Right lobe of liver (tissue), 6 donors: ENCODE measurements at regions not wholly inside any gene's neighbourhood (a gene's known extent, or its start where the extent isn't known, plus 50 kb on each side); places are given as distances from the start of the nearest gene placed in this dataset.

Source experiments
- ATAC-seq, 4 donors: fragments of 200-7000 bp; cut with Tn5 transposase; one replicate each; pipeline ENCODE4 v1.9.1; 2020; ENCODE audit warnings: mild to moderate bottlenecking in 4 of 4, moderate library complexity in 4 of 4
- DNase-seq, 3 donors: peaks; one replicate each; pipeline ENCODE4 v3.0.0-alpha.2; 2020
- H3K27ac ChIP-seq, 3 donors: fragments of 200-600 bp; one replicate each; pipeline ENCODE4 v1.8.0; 2022
- H3K27me3 ChIP-seq, 2 donors: fragments of 200-600 bp; one replicate each; pipeline ENCODE4 v1.8.0; 2022
- H3K36me3 ChIP-seq, 4 donors: fragments of 200-600 bp; sonication (generic) in 1 of 4; one replicate each; pipeline versions ENCODE4 v1.5.1 to v1.8.0; 2017 to 2022; ENCODE audit warnings: control low read depth in 1 of 4
- H3K4me1 ChIP-seq, 4 donors: fragments of 200-600 bp; sonication (generic) in 1 of 4; one replicate each; pipeline versions ENCODE4 v1.5.1 to v1.8.0; 2017 to 2022; ENCODE audit warnings: control low read depth in 1 of 4
- H3K4me3 ChIP-seq, 3 donors: fragments of 200-600 bp; one replicate each; pipeline ENCODE4 v1.8.0; 2022
- H3K9me3 ChIP-seq, 4 donors: fragments of 200-600 bp; sonication (generic) in 1 of 4; one replicate each; pipeline versions ENCODE4 v1.5.1 to v1.8.0; 2017 to 2022; ENCODE audit warnings: control low read depth in 1 of 4
- POLR2A ChIP-seq: fragments of 450-650 bp; IDR thresholded peaks from one replicate; pipeline ENCODE4 v1.6.1; 2017; ENCODE audit warnings: antibody characterized with exemption, mild to moderate bottlenecking
- WGBS: methylation state at CpG from one replicate; pipeline ENCODE4 v1.1.6; 2018; ENCODE audit warnings: low coverage, low lambda C conversion rate; ENCODE audit not compliant: insufficient coverage; ENCODE audit errors: missing lambda C conversion rate; 5-methylcytosine and 5-hydroxymethylcytosine counted together
- intact Hi-C, 2 donors: fragments of 100-400 bp; cut with DNase I; formaldehyde crosslinking; loops; one replicate each; pipeline versions ENCODE4 v1.11.2 to v1.14.1; 2022
- TF ChIP-seq, protein P1 (sequence below), 4 donors: fragments of 200-600 bp in 3 of 4; fragments of 450-650 bp in 1 of 4; IDR thresholded peaks; one replicate each; pipeline versions ENCODE4 v1.5.1 to v1.8.0; 2016 to 2022; ENCODE audit warnings: antibody characterized with exemption in 4 of 4, mild to moderate bottlenecking in 2 of 4
- donor health status: DM: no; HTN: yes; CAD: no.
- donor health status: DM: no; HTN: no; CAD: no.
- donor health status: DM: no; HTN: no; CAD: no.
- donor health status: DM: no; HTN: yes; CAD: no.
- donor health status: DM: no; HTN: yes; CAD: no.

- 85% methylated on average over 5 of the region's 8 CpGs for WGBS
- ATAC-seq (no peak), DNase-seq (no peak)
- TF ChIP-seq, protein P1, sequence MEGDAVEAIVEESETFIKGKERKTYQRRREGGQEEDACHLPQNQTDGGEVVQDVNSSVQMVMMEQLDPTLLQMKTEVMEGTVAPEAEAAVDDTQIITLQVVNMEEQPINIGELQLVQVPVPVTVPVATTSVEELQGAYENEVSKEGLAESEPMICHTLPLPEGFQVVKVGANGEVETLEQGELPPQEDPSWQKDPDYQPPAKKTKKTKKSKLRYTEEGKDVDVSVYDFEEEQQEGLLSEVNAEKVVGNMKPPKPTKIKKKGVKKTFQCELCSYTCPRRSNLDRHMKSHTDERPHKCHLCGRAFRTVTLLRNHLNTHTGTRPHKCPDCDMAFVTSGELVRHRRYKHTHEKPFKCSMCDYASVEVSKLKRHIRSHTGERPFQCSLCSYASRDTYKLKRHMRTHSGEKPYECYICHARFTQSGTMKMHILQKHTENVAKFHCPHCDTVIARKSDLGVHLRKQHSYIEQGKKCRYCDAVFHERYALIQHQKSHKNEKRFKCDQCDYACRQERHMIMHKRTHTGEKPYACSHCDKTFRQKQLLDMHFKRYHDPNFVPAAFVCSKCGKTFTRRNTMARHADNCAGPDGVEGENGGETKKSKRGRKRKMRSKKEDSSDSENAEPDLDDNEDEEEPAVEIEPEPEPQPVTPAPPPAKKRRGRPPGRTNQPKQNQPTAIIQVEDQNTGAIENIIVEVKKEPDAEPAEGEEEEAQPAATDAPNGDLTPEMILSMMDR (IDR thresholded peaks at IDR 0.05) = no peak
- TF ChIP-seq POLR2A = no peak
- no peaks in the 10 kb centered on the region for H3K9me3 ChIP-seq
- intact Hi-C loops = no loop called here
- peaks cover 0 to 9% (median 0%) of the 10 kb centered on the region in 4 donors for H3K4me1 ChIP-seq
- no peaks in the 10 kb centered on the region for H3K27me3 ChIP-seq
- H3K27ac ChIP-seq = no peak overlapping the region
- H3K4me3 ChIP-seq = no peak overlapping the region
- H3K36me3 ChIP-seq = no peaks in the 10 kb centered on the region
Observed at GRCh38 chr7:46522354-46522906, 601.4 kb upstream of the IGFBP3 start.

DNA sequence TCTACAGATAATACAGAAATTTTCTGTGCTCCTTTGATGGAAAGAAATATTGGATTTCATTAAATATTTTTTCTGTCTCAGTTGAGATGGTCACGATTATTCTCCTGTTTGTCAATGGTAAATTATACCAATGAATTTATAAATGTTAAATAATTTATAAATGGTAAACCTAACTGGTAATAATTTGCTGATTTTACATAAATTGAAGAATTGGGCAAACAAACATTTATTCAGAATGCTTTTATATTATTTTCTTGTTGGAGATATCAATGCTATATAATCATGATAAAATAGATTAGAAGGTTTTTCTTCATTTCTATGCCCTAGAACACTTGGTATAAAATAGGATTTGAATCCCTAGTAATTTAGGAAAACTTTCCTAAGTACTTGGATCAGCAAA lies 597.6 kb upstream of the IGFBP3 start:
- intact Hi-C loops = no loop called here
- no peaks in the 10 kb centered on the region for H3K36me3 ChIP-seq
- 100% methylated on average over 1 of the region's 1 CpG for WGBS
- no peak overlapping the region for H3K27ac ChIP-seq
- no peak for TF ChIP-seq POLR2A
- TF ChIP-seq, protein P1 (IDR thresholded peaks at IDR 0.05) = no peak
- no peak overlapping the region for H3K4me3 ChIP-seq
- no peaks in the 10 kb centered on the region for H3K4me1 ChIP-seq
- DNase-seq = no peak
- H3K9me3 ChIP-seq = no peaks in the 10 kb centered on the region
- ATAC-seq = no peak
- no peaks in the 10 kb centered on the region for H3K27me3 ChIP-seq

GRCh38 chr7:46515844-46516590 lies 594.9 kb upstream of the IGFBP3 start:
- Histone ChIP-seq H3K36me3 (no peaks in the 10 kb centered on the region), H3K27me3 (no peaks in the 10 kb centered on the region), H3K27ac (no peak overlapping the region), H3K9me3 (no peaks in the 10 kb centered on the region), H3K4me1 (peaks cover 0 to 11% (median 2%) of the 10 kb centered on the region in 4 donors), H3K4me3 (no peak overlapping the region)
- TF ChIP-seq, protein P1 (IDR thresholded peaks at IDR 0.05) = no peak
- TF ChIP-seq POLR2A = no peak
- DNase-seq = no peak
- no peak for ATAC-seq
- WGBS = 63% methylated on average over 1 of the region's 1 CpG
- intact Hi-C loops = no loop called here

DNA sequence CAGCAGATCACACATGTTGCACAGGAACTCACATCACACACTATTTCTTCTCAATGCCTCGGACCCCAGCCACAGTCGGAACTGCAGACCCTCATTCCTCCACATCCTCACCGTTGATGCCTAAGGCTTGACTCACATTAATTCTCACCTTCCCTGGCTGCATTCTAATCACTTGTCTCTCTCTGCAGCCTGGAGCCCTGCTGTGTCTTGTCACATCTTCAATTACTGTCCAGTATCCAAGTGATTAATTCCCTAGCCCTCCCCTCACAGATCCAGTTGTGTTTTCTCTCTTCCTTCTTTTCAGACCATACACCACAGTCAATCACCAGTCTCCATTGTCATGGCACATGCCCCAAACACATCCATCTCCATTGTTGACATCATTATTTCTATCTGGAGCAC lies 592.4 kb upstream of the IGFBP3 start:
- DNase-seq = no peak
- Histone ChIP-seq H3K27me3 (no peaks in the 10 kb centered on the region), H3K9me3 (no peaks in the 10 kb centered on the region), H3K36me3 (no peaks in the 10 kb centered on the region), H3K27ac (peak overlapping the region in 1 of 3 donors; percentile 10), H3K4me3 (no peak overlapping the region), H3K4me1 (peaks cover 0 to 11% (median 2%) of the 10 kb centered on the region in 4 donors)
- 49% methylated on average over 3 of the region's 3 CpGs for WGBS
- intact Hi-C loops = no loop called here
- TF ChIP-seq, protein P1 (IDR thresholded peaks at IDR 0.05) = no peak
- no peak for TF ChIP-seq POLR2A
- ATAC-seq = no peak
